AG04449 (cell line): ENCODE measurements at regions not wholly inside any gene's neighbourhood (a gene's known extent, or its start where the extent isn't known, plus 50 kb on each side); places are given as distances from the start of the nearest gene placed in this dataset.

ENCODE experiments used
- CTCF ChIA-PET: fragments of 350-600 bp; formaldehyde crosslinking; extraction: SDS; loops from one replicate; lab custom pipeline; 2021; ENCODE audit warnings: antibody characterized with exemption; lab: Yijun Ruan, JAX
- POLR2A ChIA-PET: fragments of 400-600, 350-600 bp; formaldehyde crosslinking; extraction: SDS; loops from one replicate; lab custom pipeline; 2020; ENCODE audit warnings: antibody characterized with exemption, inconsistent platforms; lab: Yijun Ruan, JAX
- DNase-seq: peaks from one replicate; pipeline ENCODE4 v3.0.0-alpha.2; 2010; ENCODE audit warnings: low read depth, low spot score
- H3K4me3 ChIP-seq: 2 replicates; pipeline ENCODE4 v1.5.1; 2011; ENCODE audit warnings: low read depth, mild to moderate bottlenecking, control low read depth, low read length
- CTCF ChIP-seq: IDR thresholded peaks from one replicate; pipeline ENCODE4 v1.5.1; 2011; ENCODE audit warnings: mild to moderate bottlenecking, moderate library complexity, low read length, control low read depth, inconsistent platforms; ENCODE audit not compliant: insufficient read depth; ENCODE audit errors: missing control alignments

DNA sequence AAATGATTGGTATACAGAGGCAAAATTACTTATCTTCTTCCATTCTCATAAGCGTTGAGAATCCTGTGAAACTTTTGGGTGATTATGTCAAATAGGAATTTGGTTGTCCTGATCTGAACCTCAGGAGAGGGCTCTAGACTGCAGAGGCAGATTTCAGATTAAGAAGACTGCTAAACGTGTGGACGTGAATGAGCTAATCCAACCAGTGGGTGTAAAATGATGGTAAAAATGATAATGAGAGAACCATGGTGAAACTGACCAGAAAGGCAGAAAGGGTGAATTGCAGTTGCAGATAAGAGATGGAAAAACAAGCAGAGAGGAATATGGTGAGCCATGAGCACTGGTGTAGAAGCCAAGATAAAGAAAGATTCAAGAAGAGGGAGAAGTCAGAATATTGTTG is 1200.2 kb upstream of the CDH6 start:
- no peak for DNase-seq
- CTCF ChIA-PET, result no interaction called here
- POLR2A ChIA-PET, result no interaction called here
- no peak overlapping the region for H3K4me3 ChIP-seq
- TF ChIP-seq CTCF, result no peak

GRCh38 chr5:29992248-29992647 is 1201.2 kb upstream of the CDH6 start:
- DNase-seq, result no peak
- POLR2A ChIA-PET, result no interaction called here
- TF ChIP-seq CTCF, result no peak
- no peak overlapping the region for H3K4me3 ChIP-seq
- CTCF ChIA-PET, result no interaction called here

GRCh38 chr5:29990681-29991080 is 1202.8 kb upstream of the CDH6 start:
- TF ChIP-seq CTCF, result no peak
- H3K4me3 ChIP-seq, result no peak overlapping the region
- DNase-seq, result no peak
- ChIA-PET POLR2A (no interaction called here), CTCF (no interaction called here)

DNA sequence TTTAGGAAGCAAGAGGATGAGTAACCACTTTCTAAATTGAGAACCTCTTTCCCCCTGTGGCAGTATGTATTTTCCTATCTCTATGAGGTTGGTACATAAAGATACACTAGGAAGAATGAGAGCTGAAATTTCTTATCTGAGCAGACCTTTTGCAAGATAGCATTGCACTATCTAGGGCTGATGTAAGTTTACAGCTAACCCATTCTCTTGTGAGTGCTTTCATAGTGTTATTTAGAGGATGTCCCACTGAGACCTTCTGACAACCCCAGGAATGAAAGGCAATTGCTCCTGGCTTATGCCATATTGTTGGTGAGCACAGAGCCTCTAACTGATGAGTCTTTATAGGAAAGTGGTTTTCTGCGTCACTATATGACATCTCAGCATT is 1209.3 kb upstream of the CDH6 start:
- CTCF ChIA-PET, result no interaction called here
- no peak for DNase-seq
- H3K4me3 ChIP-seq, result no peak overlapping the region
- no peak for TF ChIP-seq CTCF
- POLR2A ChIA-PET, result no interaction called here

DNA sequence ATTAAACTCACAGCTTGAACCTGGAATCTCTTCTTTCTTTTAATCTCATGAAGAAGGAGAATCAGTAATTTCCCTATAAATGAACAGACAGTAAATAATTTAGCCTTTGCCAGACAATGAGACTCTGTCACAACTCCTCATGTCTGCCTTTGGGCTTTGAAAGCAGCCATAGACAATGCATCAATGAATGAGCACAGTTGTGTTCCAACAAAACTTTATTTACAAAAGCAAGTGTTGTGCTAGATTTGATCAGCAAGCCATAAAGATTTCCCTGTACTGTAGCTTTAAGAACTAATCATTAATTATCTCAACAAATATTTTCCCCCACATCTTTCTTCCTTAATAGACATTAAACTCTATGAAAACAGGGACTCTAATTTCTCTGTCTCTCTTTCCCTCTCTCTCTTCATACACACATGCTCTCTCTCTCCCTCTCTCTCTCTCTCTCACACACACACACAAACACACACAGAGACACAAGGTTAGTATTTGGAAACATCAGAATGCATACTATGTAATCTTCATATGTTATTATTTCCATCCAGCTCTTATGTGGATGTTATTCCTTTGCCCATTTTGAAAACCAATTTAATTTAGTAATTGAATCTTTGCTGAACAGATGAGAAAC is 1209.8 kb upstream of the CDH6 start:
- CTCF ChIA-PET, result no interaction called here
- TF ChIP-seq CTCF, result no peak
- DNase-seq, result no peak
- POLR2A ChIA-PET, result no interaction called here
- no peak overlapping the region for H3K4me3 ChIP-seq

GRCh38 chr5:29982457-29982856 is 1211.0 kb upstream of the CDH6 start:
- ChIA-PET POLR2A (no interaction called here), CTCF (no interaction called here)
- no peak for DNase-seq
- no peak for TF ChIP-seq CTCF
- H3K4me3 ChIP-seq, result no peak overlapping the region
